PC-9 (cell line): ENCODE measurements at regions not wholly inside any gene's neighbourhood (a gene's known extent, or its start where the extent isn't known, plus 50 kb on each side); places are given as distances from the start of the nearest gene placed in this dataset.

ENCODE experiments used
- CTCF ChIP-seq: fragments of 200-600 bp; sonication (generic); conservative IDR thresholded peaks from 2 replicates; pipeline ENCODE4 v1.6.1; 2017; ENCODE audit warnings: mixed run types, antibody characterized with exemption, mild to moderate bottlenecking, moderate library complexity
- EZH2 ChIP-seq: fragments of 200-600 bp; sonication (generic); IDR thresholded peaks from 2 replicates; pipeline ENCODE4 v1.8.0; 2017; ENCODE audit warnings: antibody characterized with exemption, low read depth

- no peak for TF ChIP-seq CTCF
- TF ChIP-seq EZH2 = no peak
Measured at GRCh38 chr12:13707829-13708228, 273.6 kb downstream of the GRIN2B start.
